HepG2 (cell line): ENCODE measurements at regions not wholly inside any gene's neighbourhood (a gene's known extent, or its start where the extent isn't known, plus 50 kb on each side); places are given as distances from the start of the nearest gene placed in this dataset.

ENCODE experiments used
- ATF3 ChIP-seq: sonication (generic); formaldehyde crosslinking; IDR thresholded peaks from 2 replicates; pipeline ENCODE4 v1.4.0; 2020; ENCODE audit warnings: missing genetic modification reagents
- ETV6 ChIP-seq: sonication (generic); formaldehyde crosslinking; conservative IDR thresholded peaks from 2 replicates; pipeline ENCODE4 v1.4.0; 2020; ENCODE audit warnings: missing genetic modification reagents
- GTF3A ChIP-seq: sonication (generic); formaldehyde crosslinking; conservative IDR thresholded peaks from 2 replicates; pipeline ENCODE4 v1.4.0; 2020; ENCODE audit warnings: mild to moderate bottlenecking, missing genetic modification reagents
- HDAC1 ChIP-seq: sonication (generic); formaldehyde crosslinking; IDR thresholded peaks from 2 replicates; pipeline ENCODE4 v1.5.1; 2020; ENCODE audit warnings: mild to moderate bottlenecking, missing genetic modification reagents
- HDAC6 ChIP-seq: fragments of 200-600 bp; sonication (generic); IDR thresholded peaks from 2 replicates; pipeline ENCODE4 v1.7.0; 2017; ENCODE audit warnings: mild to moderate bottlenecking, antibody characterized with exemption, low read length, low read depth
- HNF1A ChIP-seq, 2 experiments: sonication (generic) in 1 of 2; formaldehyde crosslinking in 1 of 2; IDR thresholded peaks; 2 replicates each; pipeline versions ENCODE4 v1.4.0 to v1.6.1; 2016 to 2020; ENCODE audit warnings: borderline replicate concordance in 1 of 2, low read depth in 1 of 2, mild to moderate bottlenecking in 1 of 2, missing genetic modification reagents in 1 of 2
- RFX3 ChIP-seq: IDR thresholded peaks from 2 replicates; pipeline ENCODE4 v1.6.1; 2016; ENCODE audit warnings: missing biosample characterization, missing genetic modification reagents
- SMARCC2 ChIP-seq: fragments of 450-650 bp; IDR thresholded peaks from 2 replicates; pipeline ENCODE4 v1.6.1; 2017; ENCODE audit warnings: antibody characterized with exemption, mild to moderate bottlenecking
- TBL1XR1 ChIP-seq: fragments of 150-350 bp; IDR thresholded peaks from 2 replicates; pipeline ENCODE4 v1.6.1; 2014; ENCODE audit warnings: borderline replicate concordance, low read length; ENCODE audit not compliant: partially characterized antibody
- ZNF275 ChIP-seq: sonication (generic); formaldehyde crosslinking; IDR thresholded peaks from 2 replicates; pipeline ENCODE4 v1.8.0; 2022; ENCODE audit warnings: missing genetic modification reagents, mild to moderate bottlenecking, inconsistent platforms, borderline replicate concordance
- ZNF34 ChIP-seq: sonication (generic); formaldehyde crosslinking; IDR thresholded peaks from 2 replicates; pipeline ENCODE4 v1.4.0; 2020; ENCODE audit warnings: mild to moderate bottlenecking, missing genetic modification reagents, borderline replicate concordance
- ZSCAN30 ChIP-seq: sonication (generic); formaldehyde crosslinking; IDR thresholded peaks from 2 replicates; pipeline ENCODE4 v1.5.0; 2020; ENCODE audit warnings: mild to moderate bottlenecking, missing genetic modification reagents
- TF ChIP-seq, protein P1 (sequence below), 2 experiments: fragments of 450-650 bp in 1 of 2; sonication (generic) in 1 of 2; formaldehyde crosslinking in 1 of 2; IDR thresholded peaks; 2 replicates each; pipeline versions ENCODE4 v1.6.1 to v1.8.0; 2016 to 2022; ENCODE audit warnings: antibody characterized with exemption in 1 of 2, mild to moderate bottlenecking in 1 of 2, missing genetic modification reagents in 1 of 2

DNA sequence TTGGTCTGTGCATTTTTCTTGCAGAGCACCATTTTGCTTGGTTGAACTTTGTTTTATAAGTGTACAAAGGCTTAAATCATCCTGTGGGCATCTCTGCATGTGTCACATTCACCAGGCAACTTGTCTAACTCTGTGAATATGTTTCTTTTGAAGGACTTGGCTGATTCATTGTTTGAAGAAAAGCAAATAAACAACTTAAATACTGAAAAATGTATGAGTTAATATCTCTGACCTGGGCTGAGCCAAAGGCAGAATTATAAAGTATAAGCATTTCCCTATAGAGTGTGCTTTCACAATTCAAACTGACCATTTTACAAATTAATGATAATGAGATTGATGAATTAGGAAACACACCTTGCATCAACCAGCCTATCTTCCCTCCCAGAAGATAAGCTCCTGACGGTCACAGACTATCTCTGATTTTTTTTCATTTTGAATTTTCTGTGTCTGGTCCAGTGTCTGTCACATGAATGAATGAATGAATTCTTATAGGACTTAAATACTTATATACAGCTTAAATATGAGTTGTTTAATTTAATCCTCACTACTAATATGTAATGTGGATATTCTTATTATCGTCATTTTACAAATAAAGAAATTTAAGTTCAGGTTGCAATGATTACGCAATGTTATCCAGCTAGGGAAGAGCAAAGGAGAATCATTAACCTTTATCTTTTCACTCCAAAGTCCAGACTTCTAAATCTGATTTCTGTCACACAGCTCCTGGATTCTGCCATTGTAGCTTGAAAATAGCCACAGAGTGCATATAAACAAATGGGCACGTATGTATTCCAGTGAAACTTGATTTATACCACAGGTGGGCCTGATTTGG, 182.0 kb upstream of the PHYHIPL start (continued):
- peak; percentile 93 for TF ChIP-seq HNF1A (IDR thresholded peaks at IDR 0.05; ENCODE audit: low read depth)
- TF ChIP-seq HNF1A (CRISPR knock-in tag; IDR thresholded peaks at IDR 0.05; ENCODE audit: borderline replicate concordance) = peak; percentile 96
- no peak; the same call in 1 of the 2 replicates for TF ChIP-seq ATF3
- TF ChIP-seq GTF3A (CRISPR knock-in tag) = no peak
- no peak for TF ChIP-seq SMARCC2
- TF ChIP-seq ZNF275 (CRISPR knock-in tag) = no peak
- peak; percentile 6 for TF ChIP-seq TBL1XR1
- no peak for TF ChIP-seq RFX3 (CRISPR knock-in tag)
- no peak for TF ChIP-seq ZSCAN30 (CRISPR knock-in tag)
- no peak for TF ChIP-seq ZNF34
- peak; percentile 58 for TF ChIP-seq HDAC1 (CRISPR knock-in tag)
- TF ChIP-seq HDAC6 = no peak
- TF ChIP-seq, protein P1, sequence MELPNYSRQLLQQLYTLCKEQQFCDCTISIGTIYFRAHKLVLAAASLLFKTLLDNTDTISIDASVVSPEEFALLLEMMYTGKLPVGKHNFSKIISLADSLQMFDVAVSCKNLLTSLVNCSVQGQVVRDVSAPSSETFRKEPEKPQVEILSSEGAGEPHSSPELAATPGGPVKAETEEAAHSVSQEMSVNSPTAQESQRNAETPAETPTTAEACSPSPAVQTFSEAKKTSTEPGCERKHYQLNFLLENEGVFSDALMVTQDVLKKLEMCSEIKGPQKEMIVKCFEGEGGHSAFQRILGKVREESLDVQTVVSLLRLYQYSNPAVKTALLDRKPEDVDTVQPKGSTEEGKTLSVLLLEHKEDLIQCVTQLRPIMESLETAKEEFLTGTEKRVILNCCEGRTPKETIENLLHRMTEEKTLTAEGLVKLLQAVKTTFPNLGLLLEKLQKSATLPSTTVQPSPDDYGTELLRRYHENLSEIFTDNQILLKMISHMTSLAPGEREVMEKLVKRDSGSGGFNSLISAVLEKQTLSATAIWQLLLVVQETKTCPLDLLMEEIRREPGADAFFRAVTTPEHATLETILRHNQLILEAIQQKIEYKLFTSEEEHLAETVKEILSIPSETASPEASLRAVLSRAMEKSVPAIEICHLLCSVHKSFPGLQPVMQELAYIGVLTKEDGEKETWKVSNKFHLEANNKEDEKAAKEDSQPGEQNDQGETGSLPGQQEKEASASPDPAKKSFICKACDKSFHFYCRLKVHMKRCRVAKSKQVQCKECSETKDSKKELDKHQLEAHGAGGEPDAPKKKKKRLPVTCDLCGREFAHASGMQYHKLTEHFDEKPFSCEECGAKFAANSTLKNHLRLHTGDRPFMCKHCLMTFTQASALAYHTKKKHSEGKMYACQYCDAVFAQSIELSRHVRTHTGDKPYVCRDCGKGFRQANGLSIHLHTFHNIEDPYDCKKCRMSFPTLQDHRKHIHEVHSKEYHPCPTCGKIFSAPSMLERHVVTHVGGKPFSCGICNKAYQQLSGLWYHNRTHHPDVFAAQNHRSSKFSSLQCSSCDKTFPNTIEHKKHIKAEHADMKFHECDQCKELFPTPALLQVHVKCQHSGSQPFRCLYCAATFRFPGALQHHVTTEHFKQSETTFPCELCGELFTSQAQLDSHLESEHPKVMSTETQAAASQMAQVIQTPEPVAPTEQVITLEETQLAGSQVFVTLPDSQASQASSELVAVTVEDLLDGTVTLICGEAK (IDR thresholded peaks at IDR 0.05) = no peak
- TF ChIP-seq, protein P1 (CRISPR knock-in tag; IDR thresholded peaks at IDR 0.05) = no peak
- TF ChIP-seq ETV6 = no peak
